Stimulated activated naive CD4-positive, alpha-beta T cell (primary cell): ENCODE measurements at regions not wholly inside any gene's neighbourhood (a gene's known extent, or its start where the extent isn't known, plus 50 kb on each side); places are given as distances from the start of the nearest gene placed in this dataset.
"Not testable (repeated sequence)": the region's sequence is repeated elsewhere in the genome, so short reads cannot be mapped to it uniquely, and the experiment has no call there.

ENCODE experiments used
- DNase-seq, 6 experiments: peaks; one replicate each; lab custom pipeline; 2025; lab: John Stamatoyannopoulos, UW

- no peak for DNase-seq
Measured at GRCh38 chr1:91098299-91098906, 76.6 kb upstream of the ZNF644 start.

GRCh38 chr1:91095321-91095720 lies 73.5 kb upstream of the ZNF644 start:
- DNase-seq = not testable (repeated sequence)

- no peak for DNase-seq
Measured at GRCh38 chr1:91092503-91092902, 70.7 kb upstream of the ZNF644 start.

GRCh38 chr1:91091812-91092211 lies 70.0 kb upstream of the ZNF644 start:
- no peak for DNase-seq

- no peak for DNase-seq
Measured at GRCh38 chr1:91080650-91081049, 58.8 kb upstream of the ZNF644 start.

- DNase-seq = no peak
Measured at GRCh38 chr1:91078859-91079258, 57.0 kb upstream of the ZNF644 start.

GRCh38 chr1:91076834-91077233 lies 55.0 kb upstream of the ZNF644 start:
- no peak for DNase-seq

- DNase-seq = no peak
Measured at GRCh38 chr1:91075233-91076135, 53.6 kb upstream of the ZNF644 start.

GRCh38 chr1:91073299-91073698 lies 51.5 kb upstream of the ZNF644 start:
- no peak for DNase-seq

GRCh38 chr1:91071838-91072237 lies 50.0 kb upstream of the ZNF644 start:
- DNase-seq = no peak
